Epithelial cell of proximal tubule (primary cell): ENCODE measurements at regions not wholly inside any gene's neighbourhood (a gene's known extent, or its start where the extent isn't known, plus 50 kb on each side); places are given as distances from the start of the nearest gene placed in this dataset.

Experiments used
- DNase-seq: peaks from one replicate; pipeline ENCODE4 v3.0.0-alpha.2; 2011; ENCODE audit warnings: low read depth
- H3K4me3 ChIP-seq: 2 replicates; pipeline ENCODE4 v1.5.1; 2011; ENCODE audit warnings: low read depth, mild to moderate bottlenecking, low read length
- TF ChIP-seq, protein P1 (sequence below): conservative IDR thresholded peaks from 2 replicates; pipeline ENCODE4 v1.5.1; 2012; ENCODE audit warnings: low read depth, mild to moderate bottlenecking, low read length

DNA sequence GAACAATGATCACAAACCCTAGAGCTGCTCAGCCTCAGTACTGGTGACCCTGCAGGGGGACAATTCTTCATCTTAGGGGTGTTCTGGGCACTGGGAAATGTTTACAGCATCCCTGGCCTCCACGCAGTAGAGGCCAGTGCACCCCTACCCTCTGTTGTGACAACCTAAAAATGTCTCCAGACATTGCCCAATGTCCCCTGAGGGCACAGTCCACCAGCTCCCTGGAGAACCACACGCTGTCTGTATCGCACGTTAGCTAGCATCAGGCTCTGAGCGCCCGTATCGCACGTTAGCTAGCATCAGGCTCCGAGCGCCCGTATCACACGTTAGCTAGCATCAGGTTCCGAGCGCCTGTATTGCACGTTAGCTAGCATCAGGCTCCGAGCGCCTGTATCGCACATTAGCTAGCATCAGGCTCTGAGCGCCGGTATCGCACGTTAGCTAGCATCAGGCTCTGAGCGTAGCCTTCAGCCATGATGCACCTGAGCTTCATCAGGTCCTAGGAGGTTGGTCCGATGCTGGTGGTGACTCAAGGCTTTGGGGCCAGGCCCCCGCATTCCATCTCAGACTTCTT is 111.1 kb upstream of the ANO1 start:
- TF ChIP-seq, protein P1, sequence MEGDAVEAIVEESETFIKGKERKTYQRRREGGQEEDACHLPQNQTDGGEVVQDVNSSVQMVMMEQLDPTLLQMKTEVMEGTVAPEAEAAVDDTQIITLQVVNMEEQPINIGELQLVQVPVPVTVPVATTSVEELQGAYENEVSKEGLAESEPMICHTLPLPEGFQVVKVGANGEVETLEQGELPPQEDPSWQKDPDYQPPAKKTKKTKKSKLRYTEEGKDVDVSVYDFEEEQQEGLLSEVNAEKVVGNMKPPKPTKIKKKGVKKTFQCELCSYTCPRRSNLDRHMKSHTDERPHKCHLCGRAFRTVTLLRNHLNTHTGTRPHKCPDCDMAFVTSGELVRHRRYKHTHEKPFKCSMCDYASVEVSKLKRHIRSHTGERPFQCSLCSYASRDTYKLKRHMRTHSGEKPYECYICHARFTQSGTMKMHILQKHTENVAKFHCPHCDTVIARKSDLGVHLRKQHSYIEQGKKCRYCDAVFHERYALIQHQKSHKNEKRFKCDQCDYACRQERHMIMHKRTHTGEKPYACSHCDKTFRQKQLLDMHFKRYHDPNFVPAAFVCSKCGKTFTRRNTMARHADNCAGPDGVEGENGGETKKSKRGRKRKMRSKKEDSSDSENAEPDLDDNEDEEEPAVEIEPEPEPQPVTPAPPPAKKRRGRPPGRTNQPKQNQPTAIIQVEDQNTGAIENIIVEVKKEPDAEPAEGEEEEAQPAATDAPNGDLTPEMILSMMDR, result no peak

DNA sequence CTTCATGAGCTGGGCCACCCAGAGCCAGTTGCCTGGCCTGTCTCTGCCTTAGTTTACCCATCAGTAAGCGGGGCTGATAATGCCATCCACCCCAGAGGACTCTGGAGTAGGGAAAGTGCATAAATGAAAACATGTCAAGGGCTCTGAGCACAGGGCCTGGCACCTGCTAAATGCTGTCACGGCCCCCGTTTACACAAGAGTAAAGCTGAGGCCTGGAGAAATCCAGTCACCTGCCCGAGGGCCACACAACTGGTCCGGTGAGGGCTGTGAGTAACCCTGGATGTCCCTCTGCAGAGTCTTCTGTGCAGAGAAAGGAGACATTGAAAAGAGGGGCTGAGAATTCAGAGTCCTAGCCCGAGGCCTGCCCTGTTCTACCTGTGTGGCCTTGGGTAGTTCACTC is 110.6 kb upstream of the ANO1 start:
- H3K4me3 ChIP-seq, result no peak overlapping the region
- TF ChIP-seq, protein P1, result no peak
- no peak for DNase-seq

More for the DNA sequence above, 111.1 kb upstream of the ANO1 start:
- DNase-seq, result no peak
- H3K4me3 ChIP-seq, result no peak overlapping the region

DNA sequence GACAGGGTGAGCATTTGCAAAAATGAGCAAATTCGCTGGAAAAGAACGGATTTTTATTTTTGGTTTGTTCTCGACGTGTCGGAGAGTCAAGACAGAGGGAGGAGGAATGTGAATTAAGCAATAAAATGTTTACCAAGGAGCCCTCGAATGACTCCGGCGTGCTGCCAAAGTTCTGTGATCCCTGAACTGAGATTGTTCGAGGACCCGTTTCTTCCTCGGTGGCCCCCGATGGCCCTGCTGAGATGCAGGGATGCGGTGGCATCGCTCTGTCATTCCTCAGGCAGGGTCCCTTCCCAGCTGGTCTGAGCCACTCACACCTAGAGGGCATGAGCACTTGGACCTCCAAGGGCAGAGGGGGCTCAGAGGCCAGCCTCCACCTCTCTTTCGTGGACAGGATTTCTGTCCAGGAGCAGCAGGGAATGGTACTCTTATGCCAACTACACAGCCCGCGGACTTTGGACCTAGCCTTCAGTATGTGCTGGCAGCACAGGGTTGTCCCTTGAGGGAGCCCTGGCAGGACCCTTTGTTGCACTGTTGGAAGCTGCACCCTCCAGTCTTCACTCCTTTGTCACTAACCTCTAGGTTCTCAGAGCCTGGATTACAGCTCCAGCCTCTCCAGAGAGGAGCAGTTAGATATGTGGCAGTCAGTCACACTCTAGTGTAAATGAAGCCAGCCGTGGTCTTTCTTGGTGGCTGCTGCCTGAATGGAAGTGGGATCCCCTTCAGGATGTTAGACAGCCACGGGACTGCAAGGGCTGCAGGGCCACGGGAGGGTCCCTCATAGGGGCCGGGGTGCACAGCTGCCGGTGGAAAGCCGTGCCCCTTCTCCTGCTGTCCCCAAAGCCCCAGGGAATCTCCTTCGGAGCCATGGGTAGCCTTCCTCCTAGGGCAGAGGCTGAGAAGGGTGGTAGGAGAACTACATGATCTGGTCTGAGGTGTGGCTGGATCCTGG is 109.4 kb upstream of the ANO1 start:
- H3K4me3 ChIP-seq, result no peak overlapping the region
- no peak for DNase-seq
- TF ChIP-seq, protein P1, result no peak

DNA sequence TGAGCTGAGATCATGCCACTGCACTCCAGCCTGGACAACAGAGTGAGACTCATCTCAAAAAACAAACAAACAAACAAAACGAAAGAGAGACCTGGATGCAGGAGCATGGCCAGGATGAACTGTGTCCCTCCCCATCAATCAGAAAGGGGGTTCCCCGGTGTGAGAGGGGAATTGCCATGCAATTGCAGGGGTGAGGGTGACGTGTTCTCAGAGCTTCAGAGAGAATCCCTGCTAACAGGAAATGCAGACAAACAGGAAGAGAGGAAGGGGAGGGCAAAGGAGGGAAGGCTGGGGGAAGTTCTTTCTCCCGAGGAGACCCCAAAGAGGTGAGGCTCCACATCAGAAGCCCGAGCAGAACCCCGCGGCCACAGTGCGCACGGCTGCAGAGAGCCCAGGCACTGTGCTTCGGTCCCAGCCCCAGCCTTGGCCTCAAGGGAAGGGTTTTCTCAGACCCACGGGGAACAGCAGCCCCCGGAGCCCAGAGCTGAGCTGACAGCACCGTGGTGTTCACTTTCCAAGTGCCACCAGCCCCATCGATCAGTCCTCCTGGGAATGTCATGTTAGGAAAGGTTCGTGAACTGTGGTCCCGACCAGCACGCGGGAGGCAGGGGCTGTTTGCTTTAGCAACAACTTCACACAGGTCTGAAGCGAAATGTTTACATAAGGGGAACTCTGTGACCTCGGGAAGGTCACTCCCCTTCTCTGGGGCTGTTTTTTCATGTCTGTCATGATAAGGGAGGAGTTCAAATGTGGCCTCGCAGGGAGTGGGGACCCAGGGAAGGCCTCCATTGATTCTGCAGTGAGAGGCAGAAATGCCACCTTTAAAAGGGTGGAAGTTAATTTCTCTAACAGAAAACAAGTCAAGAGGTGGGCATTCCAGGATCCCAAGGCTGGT is 108.0 kb upstream of the ANO1 start:
- TF ChIP-seq, protein P1, result no peak
- DNase-seq, result no peak
- no peak overlapping the region for H3K4me3 ChIP-seq

- no peak overlapping the region for H3K4me3 ChIP-seq
- DNase-seq, result no peak
- TF ChIP-seq, protein P1, result no peak
These were observed 107.2 kb upstream of the ANO1 start for GRCh38 chr11:69970785-69971535.

DNA sequence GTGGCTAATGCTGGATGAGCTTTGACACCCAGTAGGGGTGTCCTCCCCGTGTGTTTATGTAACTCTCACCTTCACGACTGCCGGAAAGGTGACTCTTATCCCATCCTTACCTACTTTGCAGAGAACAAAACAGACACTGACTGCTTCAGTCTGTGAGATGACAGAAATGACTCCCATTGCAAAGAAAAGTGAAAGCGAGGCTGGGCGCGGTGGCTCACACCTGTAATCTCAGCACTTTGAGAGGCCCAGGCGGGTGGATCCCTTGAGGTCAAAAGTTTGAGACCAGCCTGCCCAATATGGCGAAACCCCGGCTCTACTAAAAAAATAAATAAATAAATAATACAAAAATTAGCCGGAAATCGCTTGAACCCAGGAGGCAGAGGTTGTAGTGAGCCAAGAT is 106.4 kb upstream of the ANO1 start:
- DNase-seq, result no peak
- H3K4me3 ChIP-seq, result no peak overlapping the region
- TF ChIP-seq, protein P1, result no peak
